NCI-H2196 treated with DMSO at 0.1 percent for 48 hours (cell line): ENCODE measurements at regions not wholly inside any gene's neighbourhood (a gene's known extent, or its start where the extent isn't known, plus 50 kb on each side); places are given as distances from the start of the nearest gene placed in this dataset.

ENCODE experiments used
- DNase-seq: peaks from one replicate; lab custom pipeline; 2025; ENCODE audit not compliant: unreplicated experiment; lab: John Stamatoyannopoulos, UW

DNA sequence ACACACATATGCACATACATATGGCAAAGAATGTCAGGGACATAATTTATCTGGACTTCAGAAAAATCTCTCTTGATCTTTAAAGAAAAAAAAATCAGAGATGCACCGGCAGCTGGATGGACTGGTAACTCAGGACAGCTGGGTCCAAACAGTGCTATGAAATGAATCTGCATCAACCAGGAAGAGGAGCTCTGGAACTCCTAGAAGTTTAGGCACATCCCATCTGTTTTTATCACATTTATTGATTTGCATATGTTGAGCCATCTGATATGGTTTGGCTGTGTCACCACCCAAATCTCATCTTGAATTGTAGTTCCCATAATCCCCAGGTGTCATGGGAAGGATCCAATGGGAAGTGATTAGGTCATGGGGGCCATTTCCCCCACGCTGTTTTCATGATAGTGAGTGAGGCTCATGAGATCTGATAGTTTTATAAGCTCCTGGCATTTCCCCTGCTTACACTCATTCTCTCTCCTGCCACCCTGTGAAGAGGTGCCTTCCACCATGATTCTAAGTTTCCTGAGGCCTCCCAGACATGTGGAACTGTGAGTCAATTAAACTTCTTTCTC is 87.7 kb upstream of the AKIP1 start:
- no peak for DNase-seq

DNA sequence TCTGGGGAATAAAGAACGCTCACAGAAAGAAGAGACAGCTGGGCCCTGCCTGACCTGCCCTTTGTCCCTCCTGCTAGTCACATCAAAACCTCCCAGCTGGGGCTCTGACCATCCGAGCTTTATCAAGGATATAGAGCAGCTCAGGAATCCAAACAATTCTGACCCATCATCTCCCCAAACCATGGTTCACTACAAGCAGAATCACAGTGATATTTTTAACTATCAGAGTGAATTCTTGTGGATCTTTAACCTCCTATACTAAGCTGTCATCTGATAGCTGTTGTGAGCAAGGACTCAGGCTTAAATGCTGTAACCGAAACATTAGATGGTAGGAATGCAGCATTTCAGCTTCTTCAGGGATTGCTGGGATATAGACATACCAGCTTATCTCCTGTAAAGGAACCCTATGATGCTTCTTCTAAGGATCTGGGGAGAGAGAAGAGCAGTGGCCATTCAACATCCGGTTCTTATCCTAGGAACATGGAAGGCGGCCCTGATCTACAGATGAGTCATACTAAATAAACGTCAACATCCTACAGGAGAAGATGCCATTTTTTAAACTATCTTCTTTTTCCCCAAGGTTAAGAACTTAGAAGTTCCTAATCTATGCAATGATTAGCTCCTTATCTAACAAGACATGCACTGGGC is 84.7 kb upstream of the AKIP1 start:
- no peak for DNase-seq

DNA sequence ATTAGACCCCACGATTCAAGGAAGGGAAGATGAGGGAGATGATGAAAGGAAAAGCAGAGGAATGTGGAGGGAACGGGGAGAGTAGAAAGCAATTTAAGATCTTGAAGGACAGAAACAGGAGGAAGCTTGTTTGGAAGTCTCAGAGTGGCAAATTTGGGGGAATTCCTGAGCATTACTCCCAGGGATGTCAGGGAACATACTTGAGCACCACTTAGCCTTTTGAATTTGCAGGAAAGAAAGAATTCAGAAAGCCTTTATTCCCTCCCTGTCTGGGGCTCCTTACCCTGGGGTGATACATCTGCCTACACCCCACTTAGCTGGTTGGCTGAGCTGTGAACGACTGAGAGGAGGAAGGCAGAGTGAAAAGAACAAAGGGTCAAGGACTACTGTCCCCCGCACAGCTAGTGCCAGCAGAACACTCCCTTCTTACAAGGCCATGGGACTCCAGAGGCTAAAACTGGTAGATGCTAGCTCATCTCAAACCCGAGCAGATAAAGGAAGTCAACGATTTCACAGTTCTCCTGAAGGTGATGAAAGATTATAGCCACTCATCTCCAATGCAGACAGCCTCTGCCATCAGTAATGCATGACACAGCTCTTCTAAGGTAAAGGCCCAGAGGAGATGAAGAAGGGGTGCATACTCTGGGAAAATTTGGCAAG is 84.0 kb upstream of the AKIP1 start:
- no peak for DNase-seq

DNA sequence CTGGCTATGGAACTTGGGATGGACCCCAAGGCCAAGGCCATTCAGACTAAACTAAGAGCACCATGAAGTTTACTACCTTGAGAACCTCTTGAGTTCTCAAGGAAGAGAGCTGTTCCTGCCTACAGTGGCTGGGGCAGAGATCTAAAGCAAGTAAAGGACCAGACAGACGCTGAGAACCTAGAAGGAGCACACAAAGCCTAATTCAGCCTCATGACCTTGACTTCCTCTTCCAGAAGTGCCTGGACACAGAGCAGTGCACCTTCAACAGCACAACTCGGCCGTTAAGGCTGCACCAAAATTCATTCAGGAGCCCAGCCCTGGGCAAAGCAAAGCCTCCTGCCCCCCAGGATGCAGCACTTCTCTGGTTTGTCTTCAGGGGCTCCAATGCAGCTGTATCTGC is 82.9 kb upstream of the AKIP1 start:
- no peak for DNase-seq

DNA sequence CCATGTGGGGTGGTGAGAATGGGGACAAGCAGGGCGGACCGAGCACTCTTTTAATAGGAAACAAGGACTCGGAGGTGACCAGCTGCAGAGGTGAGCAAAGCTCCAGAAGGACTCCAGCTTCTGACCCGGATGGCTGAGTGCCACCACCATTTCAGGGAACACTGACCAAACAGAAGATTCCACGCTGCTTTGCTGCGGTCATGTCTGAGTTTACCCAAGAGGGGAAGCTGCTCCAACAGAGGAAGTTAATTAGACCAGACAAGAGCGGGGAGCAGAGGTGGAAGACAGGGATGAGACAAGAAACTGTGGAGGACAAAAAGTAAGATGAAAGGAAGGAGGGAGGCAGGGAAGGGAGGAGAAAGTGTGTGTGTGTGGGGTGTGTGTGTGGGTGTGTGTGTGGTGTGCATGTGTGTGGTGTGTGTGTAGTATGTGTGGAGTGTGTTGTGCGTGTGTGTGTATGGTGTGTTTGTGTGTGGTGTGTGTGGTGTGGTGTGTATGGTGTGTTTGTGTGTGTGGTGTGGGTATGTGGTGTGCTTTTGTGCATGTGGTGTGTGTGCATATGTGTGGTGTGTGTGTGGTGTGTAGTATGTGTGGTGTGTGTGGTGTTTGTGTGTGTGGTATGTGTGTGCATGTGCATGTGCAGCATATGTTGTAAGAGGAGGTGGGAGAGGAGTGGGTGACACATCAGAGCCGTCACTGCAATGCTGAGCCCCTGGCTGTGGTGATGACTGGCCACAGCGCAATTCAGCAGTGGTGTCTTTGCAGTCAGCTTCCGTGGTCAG is 82.2 kb upstream of the AKIP1 start:
- DNase-seq = no peak

DNA sequence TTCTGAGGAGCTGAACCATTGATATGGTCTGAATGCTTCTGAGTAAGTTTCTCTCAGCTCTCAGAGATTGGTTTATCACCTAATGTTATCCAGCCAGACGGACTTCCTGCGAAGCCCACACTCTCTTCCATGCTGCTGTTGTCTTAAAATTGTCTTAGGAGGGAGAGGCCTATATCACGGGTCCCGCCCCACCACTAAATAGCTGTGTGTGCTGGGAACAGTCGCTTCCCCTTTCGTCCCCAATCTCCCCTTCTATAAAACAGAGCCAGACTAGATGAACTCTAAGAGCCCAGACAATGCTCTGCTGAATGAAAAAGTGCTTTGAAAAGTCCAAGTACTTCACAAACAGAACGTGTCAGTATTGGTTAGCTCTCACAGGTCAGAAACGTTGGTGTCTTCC is 81.4 kb upstream of the AKIP1 start:
- no peak for DNase-seq

DNA sequence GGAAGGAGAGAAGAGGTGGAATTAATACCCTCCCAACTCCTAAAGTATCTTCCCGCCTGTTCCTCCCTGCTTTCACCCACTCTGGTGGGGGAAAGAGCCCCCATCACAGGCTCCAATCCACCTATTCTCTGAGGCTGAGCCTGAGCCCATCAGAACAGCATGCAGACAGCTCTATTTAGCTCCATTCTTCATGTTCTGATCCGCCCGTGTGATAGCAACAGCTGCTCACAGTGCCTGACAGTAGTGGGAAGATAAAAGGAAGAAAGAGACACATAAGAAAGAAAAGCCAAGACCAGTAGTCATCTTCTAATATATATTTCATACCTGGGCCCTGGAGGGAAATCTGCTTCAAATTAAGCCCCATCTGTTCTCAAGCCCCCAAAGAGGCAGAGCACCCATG is 80.3 kb upstream of the AKIP1 start:
- no peak for DNase-seq

DNA sequence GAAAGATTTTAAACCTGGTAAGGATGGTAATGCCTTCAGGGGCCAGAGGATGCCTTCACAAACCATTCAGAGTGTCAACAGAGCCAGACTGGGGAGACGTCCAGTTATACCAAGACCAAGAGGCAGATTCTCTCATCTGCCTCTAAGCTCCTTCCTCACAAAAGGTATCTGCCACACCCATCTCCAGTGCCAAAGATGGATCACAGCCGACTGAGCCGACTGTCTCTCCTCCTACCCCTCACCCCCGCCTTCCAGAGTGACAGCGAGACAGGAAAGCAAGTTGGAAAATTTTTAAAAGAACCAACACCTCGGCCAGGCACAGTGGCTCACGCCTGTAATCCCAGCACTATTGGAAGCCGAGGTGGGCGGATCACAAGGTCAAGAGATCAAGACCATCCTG is 79.1 kb upstream of the AKIP1 start:
- no peak for DNase-seq

DNA sequence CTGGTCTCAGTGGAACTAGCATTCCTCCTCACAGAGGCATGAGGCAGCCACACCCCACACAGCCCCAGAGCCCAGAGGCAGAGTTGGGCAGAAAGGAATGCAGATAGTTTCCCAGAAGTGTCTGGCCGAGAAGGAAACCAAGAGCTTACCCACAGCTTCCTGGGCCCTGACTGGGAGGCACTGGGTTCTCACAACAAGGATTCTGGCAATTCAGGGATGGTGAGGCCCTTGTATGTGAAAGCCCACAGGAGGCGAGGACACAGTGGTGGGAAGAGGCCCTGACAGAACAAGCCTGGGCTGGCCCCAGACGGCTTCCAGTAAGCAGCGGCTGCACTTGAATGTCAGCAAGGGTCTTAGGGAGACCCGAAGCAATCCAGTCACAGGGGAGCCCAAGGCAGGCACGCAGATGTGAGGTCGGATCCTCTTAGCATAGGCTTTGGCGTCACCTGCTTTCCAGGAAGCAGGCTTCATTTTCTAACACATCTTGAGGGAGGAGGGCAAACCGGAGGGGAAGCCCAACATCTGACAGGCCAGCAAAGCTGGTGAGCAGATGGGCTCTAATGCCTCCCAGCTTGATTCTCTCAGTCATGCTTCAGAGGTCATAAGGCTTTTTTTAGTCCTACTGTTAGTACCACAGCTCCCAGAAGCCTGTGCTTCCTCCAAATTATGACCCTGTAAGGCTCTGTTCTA is 78.3 kb upstream of the AKIP1 start:
- no peak for DNase-seq

DNA sequence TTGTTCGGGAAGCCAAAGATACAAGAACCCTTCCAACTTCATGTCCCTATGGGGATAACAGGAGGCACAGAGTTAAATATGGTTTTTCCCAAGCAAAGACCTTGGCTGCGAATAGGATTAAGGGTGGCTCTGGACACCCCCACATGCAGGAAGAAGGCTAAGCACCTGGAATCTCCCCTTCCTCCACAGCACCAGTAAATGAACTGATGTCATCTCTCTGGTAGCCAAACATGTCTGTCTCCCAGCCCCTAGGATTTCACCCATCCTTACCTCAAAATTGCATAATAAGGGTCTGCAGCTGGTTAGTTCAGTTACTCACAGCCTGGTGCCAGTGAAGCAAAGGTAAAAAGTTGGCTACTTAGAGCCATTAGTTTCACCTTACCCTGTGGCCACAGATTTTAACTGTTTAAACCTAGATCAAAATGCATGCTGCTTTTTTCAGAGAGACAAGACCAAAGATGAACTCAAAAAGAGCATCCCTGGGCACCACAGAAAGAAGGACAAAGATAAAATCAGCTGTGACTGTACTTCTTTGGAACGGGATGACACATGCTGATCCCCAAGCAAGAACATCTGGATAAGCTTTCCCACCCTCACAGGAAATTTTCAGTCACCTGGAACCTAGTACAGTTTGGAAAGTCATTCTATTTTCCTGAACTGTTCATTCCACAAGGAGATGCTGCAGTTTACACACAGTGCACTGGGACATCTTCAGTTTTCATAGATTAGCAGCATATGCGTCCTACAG is 77.2 kb upstream of the AKIP1 start:
- no peak for DNase-seq

DNA sequence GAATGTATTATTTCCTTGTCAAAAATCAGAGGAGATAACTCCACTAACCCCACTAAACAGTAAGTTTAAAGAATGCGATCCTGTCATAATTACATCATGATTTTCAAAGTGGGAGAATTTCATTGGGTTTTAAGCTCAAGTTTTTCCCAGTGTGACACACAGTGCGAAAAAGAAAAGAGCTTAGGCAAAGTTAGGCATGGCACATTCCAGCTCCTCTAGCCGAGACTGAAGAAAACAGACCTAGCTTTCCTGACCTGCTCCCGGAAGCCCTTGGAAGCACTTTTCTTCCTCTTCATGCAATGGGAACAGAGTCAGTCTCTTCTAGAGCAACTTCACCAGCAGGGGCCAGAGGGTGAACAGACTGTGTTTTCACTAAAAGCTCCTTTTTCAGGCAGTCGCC is 76.6 kb upstream of the AKIP1 start:
- no peak for DNase-seq

DNA sequence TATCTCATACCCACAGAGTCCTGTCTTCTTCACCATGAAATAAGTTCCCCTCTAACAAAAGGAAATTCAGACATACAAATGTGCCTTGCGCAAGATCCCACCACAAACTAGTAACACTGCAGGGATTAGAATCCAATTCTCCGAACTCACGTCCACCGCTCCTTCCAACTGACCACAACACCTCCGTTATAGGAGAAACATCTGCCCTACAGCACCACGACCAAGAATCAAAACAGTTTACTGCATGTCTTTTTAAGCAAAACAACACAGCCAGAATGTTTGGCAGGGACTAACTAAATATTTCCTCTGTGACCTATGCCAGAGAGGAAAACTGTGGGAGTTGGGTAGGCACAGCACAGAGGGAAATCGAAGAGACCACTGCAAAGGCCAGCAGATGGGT is 72.7 kb upstream of the AKIP1 start:
- DNase-seq = no peak

DNA sequence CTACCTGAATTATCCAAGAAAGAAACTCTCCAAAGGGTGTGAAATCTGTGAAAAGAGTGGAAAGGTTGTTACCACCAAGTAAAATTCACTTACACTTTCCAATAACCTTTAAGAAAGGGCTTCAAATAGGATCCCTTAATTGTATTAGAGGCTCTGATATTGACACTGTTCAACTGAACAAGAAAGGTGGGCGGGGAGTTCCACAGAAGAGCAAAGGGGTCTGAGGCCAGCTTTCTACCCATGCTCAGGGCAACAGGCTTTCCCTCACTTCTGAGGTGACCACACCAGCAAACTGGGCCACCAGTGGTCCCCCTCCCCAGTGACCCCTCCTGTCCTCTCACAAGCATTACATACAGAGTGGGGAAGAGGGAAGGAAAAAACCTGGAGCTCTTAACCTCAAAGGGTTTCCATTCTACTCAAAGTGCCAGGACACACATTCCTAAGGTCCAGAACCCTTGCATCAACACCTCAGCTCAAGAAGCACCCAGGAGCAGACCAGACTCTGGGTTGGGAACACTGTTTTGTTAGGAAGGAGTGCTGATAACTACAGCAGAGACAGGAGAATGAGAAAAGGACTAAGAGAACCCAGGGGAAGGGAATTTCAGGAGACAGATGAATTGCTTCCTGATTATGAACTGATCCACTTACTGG is 71.6 kb upstream of the AKIP1 start:
- no peak for DNase-seq

DNA sequence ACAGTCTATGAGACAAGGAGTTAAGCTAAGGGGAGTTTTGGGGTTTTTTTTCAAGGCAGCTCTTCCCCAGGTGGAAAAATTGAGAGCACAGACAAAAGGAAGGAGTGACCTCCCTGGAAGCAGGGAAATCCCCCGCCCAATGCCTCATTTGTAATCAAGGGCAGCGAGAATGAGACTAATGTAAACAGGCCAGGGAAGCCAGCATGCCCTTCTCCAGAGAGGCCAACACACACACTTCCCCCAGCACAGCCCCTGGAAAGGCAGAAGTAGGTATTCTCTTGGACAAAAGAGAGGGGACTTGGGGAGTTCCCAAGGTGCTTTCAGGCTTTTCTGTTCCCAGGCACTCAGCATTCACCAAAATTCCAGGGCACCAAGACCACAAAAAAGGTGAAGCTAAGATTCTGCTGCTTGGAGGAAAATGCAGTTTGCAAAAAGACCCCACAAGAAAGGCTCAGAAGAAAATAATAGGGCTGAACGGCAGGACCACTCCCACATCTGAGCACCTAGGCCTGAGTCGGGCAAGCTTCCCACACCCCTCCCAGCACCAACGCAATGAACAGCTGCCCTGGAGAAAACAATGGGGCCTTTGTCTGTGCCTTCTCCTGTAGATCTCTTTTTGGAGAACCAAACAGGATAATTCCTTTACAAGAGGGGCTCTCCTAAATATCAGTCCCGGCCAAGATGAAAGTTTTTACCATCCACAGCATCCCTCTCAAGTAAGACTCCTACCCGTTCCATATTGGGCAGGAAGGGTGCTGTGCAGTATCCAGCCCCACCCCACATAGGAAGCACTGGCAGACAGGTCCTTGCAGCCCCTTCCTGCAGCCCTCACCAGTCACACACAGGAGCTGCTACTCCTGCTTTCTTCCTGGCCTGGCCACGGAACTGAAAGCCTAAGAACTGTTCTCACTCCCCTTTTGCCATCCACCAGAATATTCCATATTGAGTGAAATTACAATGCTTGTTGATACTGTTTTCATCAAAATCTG is 70.7 kb upstream of the AKIP1 start:
- peak; percentile 23 for DNase-seq

DNA sequence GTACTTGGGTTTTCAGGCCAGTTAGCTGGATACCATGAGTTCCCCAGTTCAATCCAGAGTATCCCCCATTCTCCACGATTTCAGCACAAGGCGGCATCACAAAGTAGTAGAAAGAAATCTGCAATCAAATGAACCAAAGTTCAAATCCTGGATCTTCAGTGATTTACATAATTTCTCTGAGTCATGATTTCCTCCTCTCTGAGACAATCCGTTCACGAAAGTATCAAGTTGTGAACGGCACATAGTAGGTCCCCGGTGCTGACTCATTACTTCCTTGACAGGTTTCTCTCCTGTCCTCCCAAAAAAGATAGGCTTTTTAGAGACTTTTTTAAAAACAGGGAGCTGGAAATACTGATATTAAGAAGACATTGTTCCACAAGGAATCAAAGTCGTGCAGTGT is 69.1 kb upstream of the AKIP1 start:
- DNase-seq = no peak

DNA sequence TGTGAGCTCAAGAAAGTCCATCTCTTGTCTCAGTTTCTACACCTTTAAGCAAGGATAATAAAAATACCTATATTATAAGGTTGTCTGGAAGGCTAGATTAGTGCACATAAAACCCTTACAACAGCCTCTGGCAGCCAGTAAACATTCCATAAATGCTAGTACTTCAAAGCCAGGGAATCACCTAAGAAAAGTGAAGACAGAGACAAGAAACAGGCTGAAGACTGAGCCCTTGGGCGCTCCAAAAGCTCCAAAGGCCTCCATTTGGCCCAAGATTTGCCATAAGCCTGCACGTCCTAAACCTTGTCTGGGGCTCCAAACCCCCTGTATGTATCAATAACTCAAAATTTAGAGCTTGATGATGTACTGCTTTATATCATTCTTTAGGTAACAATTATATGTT is 52.2 kb upstream of the AKIP1 start:
- DNase-seq = no peak
